Parathyroid adenoma (tissue), 2 donors: ENCODE measurements at regions not wholly inside any gene's neighbourhood (a gene's known extent, or its start where the extent isn't known, plus 50 kb on each side); places are given as distances from the start of the nearest gene placed in this dataset.

Source experiments
- H2AFZ ChIP-seq: fragments of 300-600 bp; sonication (generic); one replicate; pipeline ENCODE4 v1.7.0; 2017; ENCODE audit warnings: antibody characterized with exemption, mild to moderate bottlenecking
- H3K27ac ChIP-seq: fragments of 300-600 bp; sonication (generic); one replicate; pipeline ENCODE4 v1.7.0; 2017
- H3K27me3 ChIP-seq: fragments of 300-600 bp; sonication (generic); one replicate; pipeline ENCODE4 v1.7.0; 2017; ENCODE audit warnings: low read length; ENCODE audit not compliant: control insufficient read depth, insufficient read depth
- H3K36me3 ChIP-seq: fragments of 300-600 bp; sonication (generic); one replicate; pipeline ENCODE4 v1.7.0; 2017; ENCODE audit warnings: low read length; ENCODE audit not compliant: control insufficient read depth, insufficient read depth
- H3K4me1 ChIP-seq: fragments of 300-600 bp; sonication (generic); one replicate; pipeline ENCODE4 v1.7.0; 2017; ENCODE audit warnings: control low read depth
- H3K4me2 ChIP-seq: fragments of 300-600 bp; sonication (generic); one replicate; pipeline ENCODE4 v1.7.0; 2017; ENCODE audit warnings: low read length
- H3K4me3 ChIP-seq: fragments of 300-600 bp; sonication (generic); one replicate; pipeline ENCODE4 v1.7.0; 2017; ENCODE audit warnings: low read depth, low read length
- H3K79me2 ChIP-seq: fragments of 300-600 bp; sonication (generic); one replicate; pipeline ENCODE4 v1.7.0; 2017; ENCODE audit warnings: control low read depth
- H3K9ac ChIP-seq: fragments of 300-600 bp; sonication (generic); one replicate; pipeline ENCODE4 v1.7.0; 2017; ENCODE audit warnings: mild to moderate bottlenecking
- H3K9me3 ChIP-seq: fragments of 300-600 bp; sonication (generic); one replicate; pipeline ENCODE4 v1.7.0; 2017; ENCODE audit warnings: low read length; ENCODE audit not compliant: control insufficient read depth
- CTCF ChIP-seq: fragments of 300-600 bp; sonication (generic); IDR thresholded peaks from one replicate; pipeline ENCODE4 v1.7.0; 2017; ENCODE audit warnings: antibody characterized with exemption, mild to moderate bottlenecking
- donor health status: primary hyperparathyroidism.

- H3K27me3 ChIP-seq, result no peaks in the 10 kb centered on the region
- H3K4me2 ChIP-seq, result no peak overlapping the region
- H2AFZ ChIP-seq, result no peak overlapping the region
- TF ChIP-seq CTCF, result no peak
- no peaks in the 10 kb centered on the region for H3K9me3 ChIP-seq
- H3K9ac ChIP-seq, result no peak overlapping the region
- H3K27ac ChIP-seq, result no peak overlapping the region
- H3K4me1 ChIP-seq, result no peaks in the 10 kb centered on the region
- no peak overlapping the region for H3K4me3 ChIP-seq
- H3K79me2 ChIP-seq, result no peaks in the 10 kb centered on the region
- H3K36me3 ChIP-seq, result no peaks in the 10 kb centered on the region
These were observed 1614.7 kb downstream of the STIM2 start for GRCh38 chr4:28475381-28475780.

GRCh38 chr4:28479666-28480065, 1619.0 kb downstream of the STIM2 start:
- no peaks in the 10 kb centered on the region for H3K79me2 ChIP-seq
- H3K9ac ChIP-seq, result no peak overlapping the region
- H2AFZ ChIP-seq, result no peak overlapping the region
- H3K4me3 ChIP-seq, result no peak overlapping the region
- H3K27me3 ChIP-seq, result no peaks in the 10 kb centered on the region
- H3K4me2 ChIP-seq, result no peak overlapping the region
- no peaks in the 10 kb centered on the region for H3K36me3 ChIP-seq
- H3K4me1 ChIP-seq, result no peaks in the 10 kb centered on the region
- H3K27ac ChIP-seq, result no peak overlapping the region
- TF ChIP-seq CTCF, result no peak
- no peaks in the 10 kb centered on the region for H3K9me3 ChIP-seq

DNA sequence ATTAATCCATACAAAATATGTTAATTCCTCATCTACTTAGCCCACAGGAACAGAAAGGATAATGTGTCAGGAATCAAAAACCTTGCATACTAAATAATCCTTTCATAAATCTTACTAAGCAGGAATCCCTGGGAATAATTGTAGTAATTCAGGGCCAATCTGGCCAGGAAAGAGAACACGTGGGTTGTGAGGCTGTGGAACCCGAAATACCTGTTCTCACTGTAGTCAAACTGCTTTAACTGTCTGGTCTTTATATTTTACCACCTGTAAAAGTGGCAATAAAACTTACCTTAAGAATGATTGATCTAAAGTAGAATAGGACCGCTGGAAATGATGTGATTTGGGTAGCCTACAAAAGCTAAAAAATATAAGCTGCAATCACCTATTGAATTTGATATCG, 1620.9 kb downstream of the STIM2 start:
- H3K4me2 ChIP-seq, result no peak overlapping the region
- no peaks in the 10 kb centered on the region for H3K9me3 ChIP-seq
- H2AFZ ChIP-seq, result no peak overlapping the region
- H3K36me3 ChIP-seq, result no peaks in the 10 kb centered on the region
- no peak overlapping the region for H3K27ac ChIP-seq
- H3K9ac ChIP-seq, result no peak overlapping the region
- H3K4me3 ChIP-seq, result no peak overlapping the region
- TF ChIP-seq CTCF, result no peak
- H3K4me1 ChIP-seq, result no peaks in the 10 kb centered on the region
- no peaks in the 10 kb centered on the region for H3K27me3 ChIP-seq
- H3K79me2 ChIP-seq, result no peaks in the 10 kb centered on the region

DNA sequence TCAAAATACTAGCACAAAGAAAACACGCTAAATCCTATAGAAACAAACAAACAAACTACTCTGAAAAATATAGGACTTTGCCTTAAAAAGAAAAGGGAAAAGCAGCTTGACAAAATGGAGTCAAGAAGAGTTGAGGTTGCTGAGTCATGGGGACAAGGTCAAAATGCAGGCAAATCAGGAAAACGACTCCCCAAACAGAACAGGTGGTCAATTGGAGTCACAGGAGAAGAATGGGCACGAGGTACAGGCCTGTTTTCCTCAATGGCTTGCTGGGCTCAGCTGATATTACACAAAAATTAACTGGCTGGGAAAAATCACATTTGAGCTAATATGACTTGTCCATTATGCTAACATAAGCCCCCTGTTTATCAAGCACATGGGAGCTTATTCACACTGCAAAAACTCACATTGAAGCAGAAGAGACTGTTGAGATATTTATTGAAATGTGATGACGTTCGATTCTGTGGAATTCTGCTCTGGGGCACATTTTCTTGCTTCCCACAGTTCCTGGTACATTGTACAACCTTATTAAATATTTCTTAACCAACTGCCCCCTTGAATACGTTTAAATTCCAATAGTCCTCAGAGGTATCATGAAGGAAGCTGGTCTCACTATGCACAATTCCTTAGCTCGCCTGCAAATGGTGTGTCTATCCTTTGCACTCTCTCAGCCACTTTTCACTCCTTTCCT, 1622.1 kb downstream of the STIM2 start:
- H3K4me3 ChIP-seq, result no peak overlapping the region
- no peak overlapping the region for H3K4me2 ChIP-seq
- no peak overlapping the region for H3K9ac ChIP-seq
- no peaks in the 10 kb centered on the region for H3K4me1 ChIP-seq
- H3K79me2 ChIP-seq, result no peaks in the 10 kb centered on the region
- no peaks in the 10 kb centered on the region for H3K9me3 ChIP-seq
- H3K27me3 ChIP-seq, result no peaks in the 10 kb centered on the region
- H3K27ac ChIP-seq, result no peak overlapping the region
- H3K36me3 ChIP-seq, result no peaks in the 10 kb centered on the region
- H2AFZ ChIP-seq, result no peak overlapping the region
- TF ChIP-seq CTCF, result no peak

GRCh38 chr4:28488021-28488420, 1627.4 kb downstream of the STIM2 start:
- Histone ChIP-seq H3K79me2 (no peaks in the 10 kb centered on the region), H3K9ac (no peak overlapping the region), H3K4me1 (no peaks in the 10 kb centered on the region), H2AFZ (no peak overlapping the region), H3K4me2 (no peak overlapping the region), H3K9me3 (no peaks in the 10 kb centered on the region), H3K4me3 (no peak overlapping the region), H3K27ac (no peak overlapping the region), H3K36me3 (no peaks in the 10 kb centered on the region), H3K27me3 (no peaks in the 10 kb centered on the region)
- no peak for TF ChIP-seq CTCF
